ENCODE measurements at regions not wholly inside any gene's neighbourhood (a gene's known extent, or its start where the extent isn't known, plus 50 kb on each side); places are given as distances from the start of the nearest gene placed in this dataset.

DNA sequence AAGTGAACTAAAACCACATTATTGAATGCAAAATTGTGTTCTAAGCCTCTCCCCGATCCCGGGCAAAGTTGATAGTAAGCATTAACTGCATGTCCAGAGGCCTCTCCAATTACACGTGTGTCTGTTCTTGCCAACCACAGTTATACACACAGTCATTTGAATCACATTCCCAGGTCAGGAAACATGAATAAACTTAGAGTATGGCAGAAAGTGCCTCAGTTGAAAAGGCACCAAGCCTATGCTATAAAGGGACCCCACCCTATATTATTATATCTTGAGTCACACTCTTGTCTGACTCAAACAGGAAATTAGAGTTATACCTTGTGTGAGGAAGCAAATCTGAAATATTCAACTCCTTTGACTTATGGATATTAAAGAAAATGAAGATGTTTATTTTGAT lies 128.3 kb upstream of the STXBP6 start (continued):
- TF ChIP-seq, protein P1, sequence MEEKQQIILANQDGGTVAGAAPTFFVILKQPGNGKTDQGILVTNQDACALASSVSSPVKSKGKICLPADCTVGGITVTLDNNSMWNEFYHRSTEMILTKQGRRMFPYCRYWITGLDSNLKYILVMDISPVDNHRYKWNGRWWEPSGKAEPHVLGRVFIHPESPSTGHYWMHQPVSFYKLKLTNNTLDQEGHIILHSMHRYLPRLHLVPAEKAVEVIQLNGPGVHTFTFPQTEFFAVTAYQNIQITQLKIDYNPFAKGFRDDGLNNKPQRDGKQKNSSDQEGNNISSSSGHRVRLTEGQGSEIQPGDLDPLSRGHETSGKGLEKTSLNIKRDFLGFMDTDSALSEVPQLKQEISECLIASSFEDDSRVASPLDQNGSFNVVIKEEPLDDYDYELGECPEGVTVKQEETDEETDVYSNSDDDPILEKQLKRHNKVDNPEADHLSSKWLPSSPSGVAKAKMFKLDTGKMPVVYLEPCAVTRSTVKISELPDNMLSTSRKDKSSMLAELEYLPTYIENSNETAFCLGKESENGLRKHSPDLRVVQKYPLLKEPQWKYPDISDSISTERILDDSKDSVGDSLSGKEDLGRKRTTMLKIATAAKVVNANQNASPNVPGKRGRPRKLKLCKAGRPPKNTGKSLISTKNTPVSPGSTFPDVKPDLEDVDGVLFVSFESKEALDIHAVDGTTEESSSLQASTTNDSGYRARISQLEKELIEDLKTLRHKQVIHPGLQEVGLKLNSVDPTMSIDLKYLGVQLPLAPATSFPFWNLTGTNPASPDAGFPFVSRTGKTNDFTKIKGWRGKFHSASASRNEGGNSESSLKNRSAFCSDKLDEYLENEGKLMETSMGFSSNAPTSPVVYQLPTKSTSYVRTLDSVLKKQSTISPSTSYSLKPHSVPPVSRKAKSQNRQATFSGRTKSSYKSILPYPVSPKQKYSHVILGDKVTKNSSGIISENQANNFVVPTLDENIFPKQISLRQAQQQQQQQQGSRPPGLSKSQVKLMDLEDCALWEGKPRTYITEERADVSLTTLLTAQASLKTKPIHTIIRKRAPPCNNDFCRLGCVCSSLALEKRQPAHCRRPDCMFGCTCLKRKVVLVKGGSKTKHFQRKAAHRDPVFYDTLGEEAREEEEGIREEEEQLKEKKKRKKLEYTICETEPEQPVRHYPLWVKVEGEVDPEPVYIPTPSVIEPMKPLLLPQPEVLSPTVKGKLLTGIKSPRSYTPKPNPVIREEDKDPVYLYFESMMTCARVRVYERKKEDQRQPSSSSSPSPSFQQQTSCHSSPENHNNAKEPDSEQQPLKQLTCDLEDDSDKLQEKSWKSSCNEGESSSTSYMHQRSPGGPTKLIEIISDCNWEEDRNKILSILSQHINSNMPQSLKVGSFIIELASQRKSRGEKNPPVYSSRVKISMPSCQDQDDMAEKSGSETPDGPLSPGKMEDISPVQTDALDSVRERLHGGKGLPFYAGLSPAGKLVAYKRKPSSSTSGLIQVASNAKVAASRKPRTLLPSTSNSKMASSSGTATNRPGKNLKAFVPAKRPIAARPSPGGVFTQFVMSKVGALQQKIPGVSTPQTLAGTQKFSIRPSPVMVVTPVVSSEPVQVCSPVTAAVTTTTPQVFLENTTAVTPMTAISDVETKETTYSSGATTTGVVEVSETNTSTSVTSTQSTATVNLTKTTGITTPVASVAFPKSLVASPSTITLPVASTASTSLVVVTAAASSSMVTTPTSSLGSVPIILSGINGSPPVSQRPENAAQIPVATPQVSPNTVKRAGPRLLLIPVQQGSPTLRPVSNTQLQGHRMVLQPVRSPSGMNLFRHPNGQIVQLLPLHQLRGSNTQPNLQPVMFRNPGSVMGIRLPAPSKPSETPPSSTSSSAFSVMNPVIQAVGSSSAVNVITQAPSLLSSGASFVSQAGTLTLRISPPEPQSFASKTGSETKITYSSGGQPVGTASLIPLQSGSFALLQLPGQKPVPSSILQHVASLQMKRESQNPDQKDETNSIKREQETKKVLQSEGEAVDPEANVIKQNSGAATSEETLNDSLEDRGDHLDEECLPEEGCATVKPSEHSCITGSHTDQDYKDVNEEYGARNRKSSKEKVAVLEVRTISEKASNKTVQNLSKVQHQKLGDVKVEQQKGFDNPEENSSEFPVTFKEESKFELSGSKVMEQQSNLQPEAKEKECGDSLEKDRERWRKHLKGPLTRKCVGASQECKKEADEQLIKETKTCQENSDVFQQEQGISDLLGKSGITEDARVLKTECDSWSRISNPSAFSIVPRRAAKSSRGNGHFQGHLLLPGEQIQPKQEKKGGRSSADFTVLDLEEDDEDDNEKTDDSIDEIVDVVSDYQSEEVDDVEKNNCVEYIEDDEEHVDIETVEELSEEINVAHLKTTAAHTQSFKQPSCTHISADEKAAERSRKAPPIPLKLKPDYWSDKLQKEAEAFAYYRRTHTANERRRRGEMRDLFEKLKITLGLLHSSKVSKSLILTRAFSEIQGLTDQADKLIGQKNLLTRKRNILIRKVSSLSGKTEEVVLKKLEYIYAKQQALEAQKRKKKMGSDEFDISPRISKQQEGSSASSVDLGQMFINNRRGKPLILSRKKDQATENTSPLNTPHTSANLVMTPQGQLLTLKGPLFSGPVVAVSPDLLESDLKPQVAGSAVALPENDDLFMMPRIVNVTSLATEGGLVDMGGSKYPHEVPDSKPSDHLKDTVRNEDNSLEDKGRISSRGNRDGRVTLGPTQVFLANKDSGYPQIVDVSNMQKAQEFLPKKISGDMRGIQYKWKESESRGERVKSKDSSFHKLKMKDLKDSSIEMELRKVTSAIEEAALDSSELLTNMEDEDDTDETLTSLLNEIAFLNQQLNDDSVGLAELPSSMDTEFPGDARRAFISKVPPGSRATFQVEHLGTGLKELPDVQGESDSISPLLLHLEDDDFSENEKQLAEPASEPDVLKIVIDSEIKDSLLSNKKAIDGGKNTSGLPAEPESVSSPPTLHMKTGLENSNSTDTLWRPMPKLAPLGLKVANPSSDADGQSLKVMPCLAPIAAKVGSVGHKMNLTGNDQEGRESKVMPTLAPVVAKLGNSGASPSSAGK (IDR thresholded peaks at IDR 0.05): no peak
- no peak for TF ChIP-seq PTRF (tag; IDR thresholded peaks at IDR 0.05)

All from K562 (cell line).